ENCODE measurements at regions not wholly inside any gene's neighbourhood (a gene's known extent, or its start where the extent isn't known, plus 50 kb on each side); places are given as distances from the start of the nearest gene placed in this dataset.
"Not testable (repeated sequence)": the region's sequence is repeated elsewhere in the genome, so short reads cannot be mapped to it uniquely, and the experiment has no call there.

- not testable (repeated sequence) for TF ChIP-seq CTCF (IDR thresholded peaks at IDR 0.05 in 4 of 5, conservative IDR thresholded peaks at IDR 0.05 in 1 of 5); POLR2A (IDR thresholded peaks at IDR 0.05)
Measured at GRCh38 chr14:37780731-37781130, 185.3 kb downstream of the TTC6 start.
